ENCODE measurements at regions not wholly inside any gene's neighbourhood (a gene's known extent, or its start where the extent isn't known, plus 50 kb on each side); places are given as distances from the start of the nearest gene placed in this dataset.
"Not testable (repeated sequence)": the region's sequence is repeated elsewhere in the genome, so short reads cannot be mapped to it uniquely, and the experiment has no call there.

DNA sequence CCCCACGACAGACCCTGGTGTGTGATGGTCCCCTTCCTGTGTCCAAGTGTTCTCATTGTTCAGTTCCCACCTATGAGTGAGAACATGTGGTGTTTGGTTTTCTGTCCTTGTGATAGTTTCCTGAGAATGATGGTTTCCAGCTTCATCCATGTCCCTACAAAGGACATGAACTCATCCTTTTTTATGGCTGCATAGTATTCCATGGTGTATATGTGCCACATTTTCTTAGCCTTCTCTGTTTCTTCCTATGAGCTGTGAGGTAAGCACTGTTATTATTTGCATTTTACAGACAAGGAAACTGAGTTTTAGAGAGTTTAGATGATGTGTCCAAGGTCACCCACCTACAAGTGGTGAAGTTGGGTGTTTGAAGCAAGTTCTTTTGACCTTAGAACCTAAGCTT, 51.1 kb upstream of the BNC1 start:
- DNase-seq, result not testable (repeated sequence)

DNA sequence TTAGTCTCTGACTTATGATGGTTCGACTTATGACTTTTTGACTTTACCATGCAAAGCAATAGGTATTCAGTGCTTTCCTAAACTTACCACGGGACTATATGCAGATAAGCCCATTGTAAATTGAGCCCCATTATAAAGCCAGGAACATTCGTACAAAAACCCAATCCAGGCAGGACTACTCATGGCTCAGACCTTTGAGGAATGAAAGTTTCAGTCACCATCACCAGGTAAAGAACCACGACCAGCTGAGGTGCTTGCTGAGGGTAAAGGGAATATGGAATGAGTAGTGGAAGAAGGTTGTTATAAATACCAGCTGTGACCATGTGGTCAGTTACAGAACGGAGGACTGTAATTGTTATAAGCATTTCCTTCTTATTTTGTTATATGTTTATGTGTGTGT, 54.9 kb upstream of the BNC1 start:
- no peak for DNase-seq

DNA sequence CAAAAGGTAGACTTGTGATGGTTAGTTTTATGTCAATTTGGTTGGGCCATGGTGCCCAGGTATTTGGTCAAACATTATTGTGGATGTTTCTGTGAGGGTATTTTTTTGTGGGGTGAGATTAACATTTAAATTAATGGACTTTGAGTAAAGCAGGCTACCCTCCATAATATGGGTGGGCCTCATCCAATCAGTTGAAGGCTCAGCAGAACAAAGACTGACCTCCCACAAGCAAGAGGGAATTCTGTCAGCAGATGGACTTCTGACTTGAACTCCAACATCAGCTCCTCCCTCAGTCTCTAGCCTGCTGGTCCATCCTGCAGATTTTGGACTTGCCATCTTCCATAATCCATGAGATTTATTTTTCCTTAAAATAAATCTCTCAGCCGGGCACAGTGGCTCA, 55.6 kb upstream of the BNC1 start:
- DNase-seq, result no peak

DNA sequence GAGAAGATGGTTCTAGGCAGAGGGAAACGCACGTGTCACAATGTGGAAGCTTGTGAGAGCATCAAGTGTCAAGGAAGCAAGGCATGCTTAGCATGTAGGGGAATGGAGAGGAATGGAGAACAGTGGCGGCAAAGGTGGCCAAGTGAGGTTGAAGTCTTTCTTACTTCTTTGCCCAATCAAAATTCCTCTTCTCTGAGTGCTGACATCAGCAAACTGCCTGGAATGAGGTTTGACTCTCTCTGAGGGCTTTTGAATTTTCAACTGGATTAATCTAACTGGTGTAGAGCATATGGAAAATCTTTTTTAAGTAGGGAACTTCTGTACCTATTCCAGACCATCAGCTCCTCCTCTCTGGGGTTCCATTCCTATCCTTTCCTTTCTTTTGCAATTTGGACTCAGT, 61.9 kb upstream of the BNC1 start:
- no peak for DNase-seq

GRCh38 chr15:83352119-83352518, 67.7 kb upstream of the BNC1 start:
- DNase-seq, result no peak

- DNase-seq, result no peak
Observed at GRCh38 chr15:83356501-83357399, 72.3 kb upstream of the BNC1 start.

DNA sequence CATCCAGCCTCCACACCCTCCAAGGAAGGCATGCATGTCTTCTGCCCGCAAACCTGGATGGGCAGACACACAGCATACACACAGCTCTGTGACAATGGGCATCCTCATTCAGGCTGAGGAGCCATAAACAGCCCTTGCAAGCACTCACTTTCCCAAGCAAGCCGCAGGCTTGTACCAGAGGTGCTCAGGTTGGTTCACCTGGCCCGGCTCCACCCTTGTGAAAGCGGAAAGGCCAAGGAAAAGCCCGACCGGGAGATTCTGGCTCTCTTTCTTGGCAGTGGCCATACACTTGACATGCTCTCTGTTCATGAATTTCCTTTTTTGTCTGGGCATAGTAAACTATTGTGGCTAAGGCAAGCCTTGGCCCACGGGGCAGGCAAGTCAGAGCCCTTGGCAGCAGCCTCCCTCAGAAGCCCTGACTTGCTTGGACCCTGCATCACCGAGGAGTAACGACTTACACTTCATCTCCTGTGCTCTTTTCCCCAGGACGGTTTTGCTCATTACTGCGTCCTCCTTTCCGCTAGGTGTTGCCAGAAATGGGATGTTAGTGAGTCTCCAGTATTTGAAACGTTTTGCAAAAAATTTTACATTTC, 74.6 kb upstream of the BNC1 start:
- no peak for DNase-seq

- no peak for DNase-seq
Observed at GRCh38 chr15:83362706-83363105, 78.2 kb upstream of the BNC1 start.

DNA sequence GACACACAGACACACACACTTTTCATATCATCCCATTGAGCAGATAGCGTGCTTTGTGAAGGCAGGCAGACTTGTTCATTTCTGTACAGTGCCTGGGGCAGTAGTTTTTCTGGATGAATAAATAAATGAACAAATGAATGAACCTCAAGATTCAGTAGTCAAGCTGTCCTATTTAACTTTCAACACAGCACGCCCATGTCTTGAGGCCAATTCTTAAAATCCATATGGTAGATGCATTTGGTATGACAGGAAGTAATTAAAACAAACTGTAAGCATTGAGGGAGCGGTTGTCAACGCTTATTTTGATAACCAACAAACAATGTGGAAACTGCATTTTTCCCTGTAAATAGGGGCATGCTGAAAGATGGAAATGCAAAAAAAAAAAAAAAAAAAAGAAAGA, 80.0 kb upstream of the BNC1 start:
- no peak for DNase-seq

DNA sequence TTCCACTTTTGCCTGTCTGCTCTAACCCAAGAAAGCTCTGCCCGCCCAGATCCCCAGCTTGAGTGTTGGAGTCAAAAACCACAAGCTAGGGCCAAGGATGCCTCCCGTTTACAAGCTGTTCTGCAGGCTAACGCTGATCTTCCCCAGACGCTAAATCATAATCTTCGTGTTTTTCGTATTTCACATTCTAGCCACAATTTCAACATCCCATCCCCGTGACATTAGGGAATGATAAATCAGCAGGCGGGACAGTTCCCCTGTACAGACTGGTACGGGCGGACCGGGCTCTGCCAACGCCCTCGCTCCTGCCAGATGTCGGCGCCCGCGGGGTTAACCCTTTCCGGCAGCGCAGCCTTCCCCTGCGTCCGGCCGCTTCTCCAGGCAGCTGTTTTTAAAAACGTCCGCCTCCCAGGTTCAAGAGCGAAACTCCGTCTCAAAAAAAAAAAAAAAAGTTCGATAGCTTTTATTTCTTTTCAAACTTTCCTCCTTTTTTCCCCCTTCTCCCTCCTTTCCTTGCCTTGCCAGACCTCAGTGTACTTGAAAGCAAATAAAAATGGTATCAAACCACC, 81.0 kb upstream of the BNC1 start:
- peak; percentile 24 to 29 for DNase-seq

GRCh38 chr15:83372434-83372891, 74.7 kb upstream of the SH3GL3 start:
- DNase-seq, result no peak

DNA sequence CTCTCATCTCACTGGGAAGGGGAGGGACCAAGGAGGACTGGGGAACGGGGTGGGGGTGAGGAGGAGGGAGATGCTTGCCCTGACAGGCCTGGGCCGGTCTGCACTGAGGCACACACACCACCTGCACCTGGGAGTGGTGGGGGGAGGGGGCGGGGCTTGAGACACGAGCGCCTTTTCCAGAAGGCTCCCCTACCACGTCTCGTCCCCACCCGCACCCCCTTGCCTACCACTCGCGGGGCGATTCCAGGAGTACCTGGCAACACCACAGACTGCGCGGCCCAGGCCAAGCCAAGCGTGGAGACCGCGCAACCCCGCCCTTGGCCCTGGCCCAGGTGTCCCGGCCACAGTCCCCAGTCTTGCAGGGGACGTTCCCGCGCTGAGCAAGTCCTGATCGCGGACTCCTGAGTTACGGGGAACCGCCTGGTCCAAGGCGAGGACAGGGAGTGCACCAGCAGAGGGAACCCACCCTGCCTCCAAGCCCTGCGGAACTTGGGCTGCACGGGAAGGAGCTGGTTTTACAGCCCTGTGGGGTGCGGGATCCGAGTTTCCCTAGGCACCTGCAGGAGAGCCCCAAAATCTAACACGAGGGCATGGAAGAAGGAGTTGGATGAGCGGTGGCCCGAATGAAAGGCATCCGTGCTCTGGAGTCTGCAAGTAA, 68.1 kb upstream of the SH3GL3 start:
- no peak for DNase-seq

DNA sequence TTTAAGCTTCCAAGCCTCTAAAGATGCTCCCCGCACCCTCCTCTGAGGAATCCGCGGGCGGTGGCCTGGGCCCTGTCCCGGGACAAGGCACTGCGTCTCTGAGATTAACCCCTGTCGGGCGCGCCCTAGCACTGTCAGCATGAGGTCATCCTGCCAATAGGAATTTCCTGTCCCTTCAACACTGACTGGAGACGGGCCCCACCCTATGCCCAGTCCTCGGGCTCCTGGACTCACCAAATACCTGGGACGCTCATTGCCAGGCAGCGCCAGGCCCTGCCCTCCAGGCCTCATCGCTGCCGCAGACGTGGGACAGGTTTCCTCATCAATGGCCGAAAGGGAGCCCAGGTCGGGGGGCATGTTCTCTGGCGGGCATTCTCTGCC, 67.6 kb upstream of the SH3GL3 start:
- DNase-seq, result no peak

DNA sequence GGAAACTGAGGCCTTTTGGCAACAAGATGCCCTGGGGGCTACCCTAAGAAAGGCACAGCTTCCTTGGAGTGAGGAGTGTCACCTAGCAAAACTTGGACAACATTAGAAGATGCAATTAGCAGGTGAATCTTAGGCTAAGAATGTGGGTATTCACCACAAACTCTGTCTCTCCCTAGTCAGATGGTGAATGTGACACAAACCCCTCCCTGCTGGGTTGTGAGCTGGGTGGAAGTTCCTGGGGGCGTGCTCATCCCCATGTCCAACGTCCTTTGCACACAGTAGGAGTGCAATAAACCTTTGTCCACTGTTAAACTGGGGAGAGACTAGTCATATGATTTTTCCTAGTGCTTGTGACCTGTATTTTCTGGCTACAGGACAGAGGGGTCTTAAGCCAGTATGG, 67.1 kb upstream of the SH3GL3 start:
- DNase-seq, result no peak

DNA sequence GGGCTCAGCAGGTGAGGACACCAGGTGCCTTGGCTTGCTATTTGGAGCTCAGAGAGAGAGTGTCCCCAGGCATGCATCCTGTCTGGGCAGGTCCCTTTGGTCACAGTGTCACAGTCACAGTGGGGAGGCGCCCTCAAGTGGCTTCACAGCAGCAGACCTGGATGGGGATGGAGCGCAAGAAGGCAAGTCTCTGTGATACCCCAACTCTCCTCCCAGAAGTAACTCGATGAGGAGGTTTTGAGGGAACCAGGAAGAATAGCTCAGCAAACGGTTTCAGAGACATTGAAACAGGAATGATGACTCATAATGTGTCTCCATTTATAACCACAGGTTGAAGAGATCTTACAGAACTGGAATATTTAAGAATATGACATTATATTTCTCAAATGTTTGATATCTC, 66.5 kb upstream of the SH3GL3 start:
- DNase-seq, result peak; percentile 45 to 52

DNA sequence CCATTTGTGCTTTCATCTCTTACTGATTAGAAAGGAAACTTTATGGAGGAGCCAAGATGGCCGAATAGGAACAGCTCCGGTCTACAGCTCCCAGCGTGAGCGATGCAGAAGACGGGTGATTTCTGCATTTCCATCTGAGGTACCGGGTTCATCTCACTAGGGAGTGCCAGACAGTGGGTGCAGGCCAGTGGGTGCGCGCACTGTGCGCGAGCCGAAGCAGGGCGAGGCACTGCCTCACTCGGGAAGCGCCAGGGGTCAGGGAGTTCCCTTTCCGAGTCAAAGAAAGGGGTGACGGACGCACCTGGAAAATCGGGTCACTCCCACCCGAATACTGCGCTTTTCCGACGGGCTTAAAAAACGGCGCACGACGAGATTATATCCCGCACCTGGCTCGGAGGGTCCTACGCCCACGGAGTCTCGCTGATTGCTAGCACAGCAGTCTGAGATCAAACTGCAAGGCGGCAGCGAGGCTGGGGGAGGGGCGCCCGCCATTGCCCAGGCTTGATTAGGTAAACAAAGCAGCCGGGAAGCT, 63.5 kb upstream of the SH3GL3 start:
- not testable (repeated sequence) for DNase-seq

DNA sequence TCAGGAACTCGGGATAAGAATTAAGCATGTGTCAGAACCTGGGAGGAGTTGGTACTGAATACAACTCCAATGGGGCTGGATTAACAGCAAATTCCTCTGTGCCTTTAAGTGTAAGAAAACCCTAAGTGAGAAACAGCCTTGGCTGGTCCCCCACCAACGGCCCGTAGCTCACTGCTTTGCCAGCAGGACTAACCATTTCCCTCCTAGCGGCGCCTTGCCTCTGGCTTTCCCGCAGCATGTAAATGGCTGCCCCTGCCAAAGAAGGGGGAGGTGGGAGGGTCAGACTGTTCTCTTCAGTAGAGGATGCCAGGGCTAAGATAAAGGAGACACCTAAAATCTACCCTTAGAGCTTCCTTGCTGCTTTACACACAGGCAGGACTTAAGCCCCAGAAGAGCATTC, 51.0 kb upstream of the SH3GL3 start:
- DNase-seq, result no peak
